ENCODE measurements at regions not wholly inside any gene's neighbourhood (a gene's known extent, or its start where the extent isn't known, plus 50 kb on each side); places are given as distances from the start of the nearest gene placed in this dataset.

DNA sequence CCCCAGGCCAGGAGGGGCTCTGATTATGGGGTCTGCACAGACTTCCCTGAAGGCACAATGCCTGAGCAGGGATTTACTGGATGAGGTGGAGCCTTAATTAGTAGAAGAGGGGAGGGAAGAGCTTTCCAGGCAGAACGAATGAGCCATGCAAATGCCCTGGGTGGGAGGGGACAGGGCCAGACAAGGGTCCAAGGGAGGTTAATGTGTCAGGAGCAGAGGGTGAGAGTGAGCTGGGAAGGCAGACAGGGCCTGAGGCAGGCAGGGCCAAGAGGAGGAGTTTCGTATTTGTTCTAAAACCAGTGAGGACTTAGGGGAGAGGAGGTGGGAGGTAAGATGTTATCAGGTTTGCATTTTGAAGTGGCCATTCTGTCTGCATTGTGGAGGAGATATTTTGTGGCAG lies 65.3 kb downstream of the NPY start:
- TF ChIP-seq FOXP2 (optimal IDR thresholded peaks at IDR 0.05; ENCODE audit: borderline replicate concordance, extremely low read depth, extremely low read length, insufficient read depth) (no peak), POLR2AphosphoS5 (IDR thresholded peaks at IDR 0.05; ENCODE audit: low read depth, low read length) (no peak), SIN3A (IDR thresholded peaks at IDR 0.05; ENCODE audit: borderline replicate concordance, insufficient read depth, low read length) (no peak), TAF1 (IDR thresholded peaks at IDR 0.05; ENCODE audit: borderline replicate concordance, insufficient read depth, low read length) (no peak)
- TF ChIP-seq, protein P1, sequence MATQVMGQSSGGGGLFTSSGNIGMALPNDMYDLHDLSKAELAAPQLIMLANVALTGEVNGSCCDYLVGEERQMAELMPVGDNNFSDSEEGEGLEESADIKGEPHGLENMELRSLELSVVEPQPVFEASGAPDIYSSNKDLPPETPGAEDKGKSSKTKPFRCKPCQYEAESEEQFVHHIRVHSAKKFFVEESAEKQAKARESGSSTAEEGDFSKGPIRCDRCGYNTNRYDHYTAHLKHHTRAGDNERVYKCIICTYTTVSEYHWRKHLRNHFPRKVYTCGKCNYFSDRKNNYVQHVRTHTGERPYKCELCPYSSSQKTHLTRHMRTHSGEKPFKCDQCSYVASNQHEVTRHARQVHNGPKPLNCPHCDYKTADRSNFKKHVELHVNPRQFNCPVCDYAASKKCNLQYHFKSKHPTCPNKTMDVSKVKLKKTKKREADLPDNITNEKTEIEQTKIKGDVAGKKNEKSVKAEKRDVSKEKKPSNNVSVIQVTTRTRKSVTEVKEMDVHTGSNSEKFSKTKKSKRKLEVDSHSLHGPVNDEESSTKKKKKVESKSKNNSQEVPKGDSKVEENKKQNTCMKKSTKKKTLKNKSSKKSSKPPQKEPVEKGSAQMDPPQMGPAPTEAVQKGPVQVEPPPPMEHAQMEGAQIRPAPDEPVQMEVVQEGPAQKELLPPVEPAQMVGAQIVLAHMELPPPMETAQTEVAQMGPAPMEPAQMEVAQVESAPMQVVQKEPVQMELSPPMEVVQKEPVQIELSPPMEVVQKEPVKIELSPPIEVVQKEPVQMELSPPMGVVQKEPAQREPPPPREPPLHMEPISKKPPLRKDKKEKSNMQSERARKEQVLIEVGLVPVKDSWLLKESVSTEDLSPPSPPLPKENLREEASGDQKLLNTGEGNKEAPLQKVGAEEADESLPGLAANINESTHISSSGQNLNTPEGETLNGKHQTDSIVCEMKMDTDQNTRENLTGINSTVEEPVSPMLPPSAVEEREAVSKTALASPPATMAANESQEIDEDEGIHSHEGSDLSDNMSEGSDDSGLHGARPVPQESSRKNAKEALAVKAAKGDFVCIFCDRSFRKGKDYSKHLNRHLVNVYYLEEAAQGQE (IDR thresholded peaks at IDR 0.05; ENCODE audit: insufficient read depth in 1 of 2, low read depth in 2 of 2, low read length in 2 of 2), result no peak

DNA sequence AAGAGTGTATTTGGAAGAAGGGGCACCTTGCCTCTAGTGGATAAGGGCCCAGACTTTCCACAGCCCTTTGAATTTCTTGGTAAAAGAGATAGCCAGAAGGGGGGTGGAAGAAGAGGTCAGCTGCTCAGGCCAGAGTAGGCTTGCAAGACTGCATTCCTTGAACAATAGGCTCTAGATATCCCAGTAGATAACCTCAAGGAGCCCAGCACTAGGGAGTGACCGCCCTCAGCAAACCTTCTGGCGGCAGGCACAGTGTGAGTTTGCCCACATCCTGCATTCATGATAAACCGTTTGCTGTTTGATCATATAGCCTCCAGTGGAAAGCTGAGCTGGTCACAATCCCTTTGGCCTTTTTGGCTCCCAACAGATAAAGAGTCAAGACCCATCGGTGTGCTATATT lies 70.5 kb downstream of the NPY start:
- TF ChIP-seq SIN3A (IDR thresholded peaks at IDR 0.05; ENCODE audit: borderline replicate concordance, insufficient read depth, low read length) (no peak), POLR2AphosphoS5 (IDR thresholded peaks at IDR 0.05; ENCODE audit: low read depth, low read length) (no peak), FOXP2 (optimal IDR thresholded peaks at IDR 0.05; ENCODE audit: borderline replicate concordance, extremely low read depth, extremely low read length, insufficient read depth) (no peak), TAF1 (IDR thresholded peaks at IDR 0.05; ENCODE audit: borderline replicate concordance, insufficient read depth, low read length) (no peak)
- TF ChIP-seq, protein P1 (IDR thresholded peaks at IDR 0.05; ENCODE audit: insufficient read depth in 1 of 2, low read depth in 2 of 2, low read length in 2 of 2), result no peak

DNA sequence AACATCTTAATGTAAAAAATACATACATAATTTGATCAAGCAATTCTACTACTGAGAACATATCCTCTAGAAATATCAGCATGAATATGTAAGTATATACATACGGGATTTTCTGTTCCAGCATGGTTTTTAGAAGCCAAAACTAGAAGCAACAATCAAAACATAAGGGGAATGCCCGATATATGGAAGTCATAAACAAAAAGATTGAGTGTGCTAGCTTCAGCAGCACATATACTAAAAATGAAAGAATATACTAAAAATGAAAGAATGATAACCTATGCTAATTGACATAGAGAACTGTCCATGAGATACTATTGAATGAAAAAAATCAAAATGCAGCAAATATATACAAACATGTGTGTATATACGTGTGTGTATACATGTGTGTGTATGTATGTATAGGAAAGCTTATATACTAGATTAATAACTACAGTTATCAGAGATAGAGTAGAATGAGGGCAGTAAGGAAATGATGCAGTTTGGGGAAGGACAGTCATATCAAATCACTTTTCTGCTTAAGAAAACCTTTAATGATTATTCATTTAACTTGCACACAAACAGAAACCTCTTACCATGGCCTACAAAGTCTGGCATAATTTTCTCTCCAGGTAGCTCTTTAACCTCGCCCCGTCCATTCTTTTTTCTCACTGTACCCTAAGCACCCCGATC lies 72.9 kb downstream of the NPY start:
- TF ChIP-seq POLR2AphosphoS5 (IDR thresholded peaks at IDR 0.05; ENCODE audit: low read depth, low read length) (no peak), FOXP2 (optimal IDR thresholded peaks at IDR 0.05; ENCODE audit: borderline replicate concordance, extremely low read depth, extremely low read length, insufficient read depth) (no peak)

DNA sequence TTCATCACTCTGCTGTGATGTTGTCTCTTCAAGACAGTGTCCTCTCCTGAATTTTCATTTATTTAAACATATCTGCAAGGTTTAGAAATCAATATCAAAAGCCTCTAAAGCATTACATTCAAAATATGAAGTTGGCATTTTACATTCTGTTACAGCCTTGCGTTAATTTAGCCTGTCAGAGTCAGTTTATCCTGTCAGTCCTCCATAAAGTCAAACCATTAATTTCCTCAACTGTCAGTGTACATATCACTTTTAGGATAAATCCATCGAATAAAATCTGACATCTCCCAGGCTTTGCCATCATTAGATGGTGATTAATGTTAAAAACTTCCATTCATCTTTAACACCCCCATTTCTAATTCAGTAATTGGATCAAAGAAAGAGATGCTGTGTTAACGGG lies 77.0 kb downstream of the NPY start:
- TF ChIP-seq TAF1 (IDR thresholded peaks at IDR 0.05; ENCODE audit: borderline replicate concordance, insufficient read depth, low read length) (no peak), FOXP2 (optimal IDR thresholded peaks at IDR 0.05; ENCODE audit: borderline replicate concordance, extremely low read depth, extremely low read length, insufficient read depth) (no peak), POLR2AphosphoS5 (IDR thresholded peaks at IDR 0.05; ENCODE audit: low read depth, low read length) (no peak), SIN3A (IDR thresholded peaks at IDR 0.05; ENCODE audit: borderline replicate concordance, insufficient read depth, low read length) (no peak)
- TF ChIP-seq, protein P1 (IDR thresholded peaks at IDR 0.05; ENCODE audit: insufficient read depth in 1 of 2, low read depth in 2 of 2, low read length in 2 of 2), result no peak

DNA sequence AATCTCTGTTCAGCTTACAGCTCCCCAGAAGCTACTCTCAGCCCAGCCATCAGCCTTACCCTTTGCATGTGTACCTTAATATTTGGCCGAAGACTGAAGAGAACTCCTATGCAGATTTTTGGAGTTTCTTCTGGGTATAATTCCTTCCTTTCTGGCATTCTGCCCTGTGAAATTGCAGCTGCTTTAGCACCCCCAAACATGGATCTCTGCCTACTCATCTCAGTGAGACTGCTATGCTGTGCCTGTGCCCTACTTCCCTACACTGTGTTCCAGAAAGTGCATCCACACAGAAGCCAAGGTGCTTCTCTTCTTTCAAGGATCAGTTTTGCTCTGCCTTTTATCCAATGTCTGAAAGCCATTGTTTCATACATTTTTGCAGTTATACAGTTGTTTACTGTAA lies 81.6 kb downstream of the NPY start:
- TF ChIP-seq POLR2AphosphoS5 (IDR thresholded peaks at IDR 0.05; ENCODE audit: low read depth, low read length) (no peak), FOXP2 (optimal IDR thresholded peaks at IDR 0.05; ENCODE audit: borderline replicate concordance, extremely low read depth, extremely low read length, insufficient read depth) (no peak), SIN3A (IDR thresholded peaks at IDR 0.05; ENCODE audit: borderline replicate concordance, insufficient read depth, low read length) (no peak), TAF1 (IDR thresholded peaks at IDR 0.05; ENCODE audit: borderline replicate concordance, insufficient read depth, low read length) (no peak)
- TF ChIP-seq, protein P1 (IDR thresholded peaks at IDR 0.05; ENCODE audit: insufficient read depth in 1 of 2, low read depth in 2 of 2, low read length in 2 of 2), result no peak

Data from PFSK-1 (cell line).